NOMO-1 treated with DMSO at 0.1 percent for 48 hours (cell line): ENCODE measurements at regions not wholly inside any gene's neighbourhood (a gene's known extent, or its start where the extent isn't known, plus 50 kb on each side); places are given as distances from the start of the nearest gene placed in this dataset.

Experiments
- DNase-seq: peaks from one replicate; lab custom pipeline; 2025; ENCODE audit not compliant: unreplicated experiment; lab: John Stamatoyannopoulos, UW

DNA sequence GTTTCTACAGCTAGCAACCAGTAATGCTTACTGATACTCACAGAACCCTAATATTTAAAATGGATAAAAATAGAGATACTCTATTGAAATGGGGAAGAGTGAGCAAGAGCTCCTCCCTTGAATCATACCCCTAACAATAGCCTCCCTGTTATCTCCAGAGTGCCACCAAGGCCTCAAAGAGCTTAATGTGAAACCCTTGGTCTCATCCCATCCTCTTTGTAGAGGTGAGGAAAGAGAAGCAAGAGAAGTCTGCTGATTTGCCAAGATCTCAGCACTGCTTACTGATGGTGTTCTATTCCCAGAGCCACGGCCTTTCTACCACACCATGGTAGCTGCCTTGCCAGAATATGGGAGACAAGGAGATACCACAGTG is 463.4 kb upstream of the PROK2 start:
- no peak for DNase-seq

GRCh38 chr3:72247645-72248388 is 462.9 kb upstream of the PROK2 start:
- no peak for DNase-seq

DNA sequence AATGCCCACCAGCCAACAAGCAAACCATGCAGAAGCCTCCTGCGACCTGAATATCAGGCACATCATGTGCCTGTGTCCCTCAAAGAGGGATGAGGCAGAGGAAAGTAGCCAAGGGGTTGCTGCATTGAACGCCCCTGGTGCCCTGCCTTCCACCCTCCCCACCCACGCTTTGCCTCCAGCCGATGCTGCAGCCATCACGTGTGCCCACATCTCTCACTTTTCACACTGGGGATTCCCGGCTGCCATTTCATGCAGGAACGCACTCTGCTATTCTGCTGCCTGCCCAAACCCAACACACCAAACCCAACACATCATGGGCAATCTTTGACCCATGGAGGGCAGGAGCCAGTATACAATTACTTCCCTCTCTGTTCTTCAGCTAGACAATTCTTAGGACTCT is 462.2 kb upstream of the PROK2 start:
- no peak for DNase-seq

GRCh38 chr3:72246685-72247084 is 461.7 kb upstream of the PROK2 start:
- DNase-seq, result no peak

- no peak for DNase-seq
These were observed 460.3 kb upstream of the PROK2 start for GRCh38 chr3:72245183-72245811.

DNA sequence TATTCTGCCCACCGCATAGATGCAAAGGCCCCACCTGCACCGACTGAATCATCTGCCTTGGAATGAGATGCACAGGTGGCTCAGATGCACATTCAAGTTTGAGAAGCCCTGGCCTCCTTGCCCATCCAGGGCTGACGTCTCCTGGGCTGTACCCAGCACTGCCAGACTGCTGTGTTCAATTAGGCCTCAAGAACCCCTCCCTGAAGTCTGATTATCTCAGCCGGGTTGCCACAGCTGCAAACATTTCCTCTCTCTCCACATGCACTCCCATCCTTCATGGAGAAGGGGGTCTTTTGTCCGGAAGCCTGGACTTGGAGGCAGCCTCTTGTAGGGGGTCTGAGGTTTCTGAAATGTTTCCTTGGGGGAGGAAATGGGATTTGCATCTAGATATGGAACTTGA is 459.4 kb upstream of the PROK2 start:
- DNase-seq, result no peak

GRCh38 chr3:72242326-72242725 is 457.4 kb upstream of the PROK2 start:
- no peak for DNase-seq

DNA sequence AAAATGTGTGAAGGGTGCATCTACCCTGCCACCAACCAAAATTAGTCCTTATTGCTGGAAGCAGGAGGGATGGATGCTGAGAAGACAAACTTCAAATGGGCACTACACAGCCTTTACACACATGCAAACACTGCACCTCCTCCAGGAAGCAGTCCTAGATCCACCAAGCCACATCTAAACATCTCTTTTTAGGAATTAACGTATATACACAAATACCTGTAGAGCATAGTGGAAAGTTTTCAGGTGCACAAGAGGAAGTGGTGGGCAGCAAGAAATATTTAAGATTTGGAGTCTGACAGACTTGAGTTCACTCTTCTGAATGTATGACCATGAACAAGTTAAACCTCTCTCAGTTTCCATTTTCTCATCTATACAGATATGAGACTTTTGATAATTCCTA is 456.6 kb upstream of the PROK2 start:
- no peak for DNase-seq

GRCh38 chr3:72240531-72240930 is 455.6 kb upstream of the PROK2 start:
- no peak for DNase-seq

DNA sequence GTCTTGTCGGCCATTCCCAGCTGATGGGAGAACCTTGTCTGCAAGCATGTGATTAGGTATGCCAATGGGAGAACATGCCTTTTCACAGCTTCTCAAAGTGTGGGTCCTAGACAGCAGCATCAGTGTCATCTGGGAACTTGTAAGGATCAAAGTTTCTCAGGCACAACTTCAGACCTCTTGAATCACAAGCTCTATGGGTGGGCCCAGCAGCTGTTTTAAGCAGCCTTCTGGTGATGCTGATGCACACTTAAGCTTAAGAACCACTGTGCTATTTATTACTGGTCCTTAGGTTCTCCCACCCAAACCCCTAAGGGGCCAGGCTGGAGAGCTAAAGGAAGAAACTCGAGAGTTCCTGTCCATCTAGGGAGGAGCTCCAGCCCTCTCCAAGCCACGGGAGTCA is 453.9 kb upstream of the PROK2 start:
- DNase-seq, result no peak

GRCh38 chr3:72238010-72238691 is 453.2 kb upstream of the PROK2 start:
- DNase-seq, result no peak

GRCh38 chr3:72237679-72238009 is 452.7 kb upstream of the PROK2 start:
- DNase-seq, result no peak

- no peak for DNase-seq
These were observed 449.4 kb upstream of the PROK2 start for GRCh38 chr3:72234391-72234790.

DNA sequence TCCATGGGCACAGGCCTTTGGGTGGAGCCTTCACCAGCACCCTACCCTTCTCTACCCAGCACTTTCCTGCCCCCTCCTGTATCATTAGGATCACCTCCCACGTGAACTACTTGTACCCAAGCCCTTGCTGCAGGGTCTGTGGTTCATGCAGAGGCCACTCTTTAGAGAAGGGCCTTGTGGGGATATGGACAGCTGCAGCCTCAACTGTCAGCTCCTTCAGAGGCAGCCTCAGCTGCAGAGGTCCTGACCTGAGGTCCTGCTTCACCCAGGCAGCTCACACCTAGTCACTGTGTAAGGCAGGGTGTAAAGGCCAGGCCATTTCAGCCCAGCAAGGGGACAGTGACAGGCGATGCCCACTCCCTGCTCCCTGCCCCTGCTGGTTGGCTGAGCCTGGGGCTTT is 448.6 kb upstream of the PROK2 start:
- DNase-seq, result no peak

- no peak for DNase-seq
These were observed 447.8 kb upstream of the PROK2 start for GRCh38 chr3:72232777-72233176.

- DNase-seq, result no peak
These were observed 447.4 kb upstream of the PROK2 start for GRCh38 chr3:72232331-72232730.

DNA sequence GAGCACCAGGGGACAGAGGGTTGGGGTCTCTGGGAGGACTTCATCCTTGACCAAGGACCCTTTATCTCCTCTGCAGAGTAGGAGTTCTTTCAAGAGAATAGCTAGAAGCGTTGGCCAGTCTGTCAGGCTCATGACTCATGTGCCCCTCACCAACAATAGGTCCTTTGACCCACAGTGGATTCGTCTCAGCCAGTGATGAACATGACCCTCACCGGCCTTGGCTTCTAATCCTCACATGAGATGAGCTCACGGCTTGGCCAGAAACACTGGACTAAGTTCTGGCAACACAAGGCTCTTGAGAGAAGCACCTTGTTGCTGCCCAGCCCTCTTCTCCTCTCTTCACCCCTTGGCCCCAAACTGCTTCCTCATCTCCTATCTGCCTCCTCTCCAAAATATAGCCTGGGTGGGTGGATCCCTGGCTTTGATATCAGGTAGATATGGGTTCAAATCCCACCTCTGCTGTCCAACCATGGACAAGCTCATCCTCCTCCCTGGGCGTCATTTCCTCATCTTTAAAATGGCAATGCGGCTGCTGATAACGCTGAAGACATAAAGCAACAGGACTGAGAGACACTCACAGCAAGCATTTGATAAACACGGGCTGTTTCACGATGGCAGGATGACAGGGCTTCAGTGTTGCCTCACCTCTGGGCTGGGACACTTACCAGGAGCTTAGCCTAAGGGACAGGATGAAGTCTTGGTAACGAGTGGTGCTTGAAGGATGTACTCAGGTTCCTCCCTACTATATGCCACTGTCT is 446.7 kb upstream of the PROK2 start:
- DNase-seq, result no peak

DNA sequence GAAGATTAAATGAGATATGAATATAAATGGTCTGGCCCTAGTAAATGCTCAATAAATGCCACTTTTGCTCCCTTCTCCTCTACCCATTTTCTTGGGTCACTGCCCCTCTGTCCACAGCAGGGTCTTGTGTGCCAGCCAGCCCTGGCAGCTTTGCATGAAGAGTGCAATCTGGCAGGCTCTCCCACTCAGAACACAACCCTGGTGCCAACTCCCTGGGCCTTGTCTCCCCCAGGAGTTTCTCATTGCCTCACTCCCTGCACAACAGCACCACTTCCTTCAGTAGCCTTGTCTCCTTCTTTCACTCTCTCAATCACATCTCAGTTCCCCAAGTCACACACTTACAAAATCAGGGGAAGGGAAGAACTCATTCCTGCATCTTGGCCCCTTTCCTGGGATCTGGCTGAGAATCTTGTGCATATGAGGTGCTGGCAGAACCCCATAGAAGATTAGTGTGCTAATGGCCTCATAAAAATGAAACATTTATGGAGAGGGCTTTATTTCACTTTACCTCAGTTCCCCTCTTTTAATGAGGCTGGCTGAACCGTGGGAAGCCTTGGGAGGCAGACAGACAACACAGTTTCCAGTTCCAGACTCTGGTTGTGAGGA is 445.9 kb upstream of the PROK2 start:
- DNase-seq, result no peak

- no peak for DNase-seq
These were observed 445.0 kb upstream of the PROK2 start for GRCh38 chr3:72229952-72230351.

DNA sequence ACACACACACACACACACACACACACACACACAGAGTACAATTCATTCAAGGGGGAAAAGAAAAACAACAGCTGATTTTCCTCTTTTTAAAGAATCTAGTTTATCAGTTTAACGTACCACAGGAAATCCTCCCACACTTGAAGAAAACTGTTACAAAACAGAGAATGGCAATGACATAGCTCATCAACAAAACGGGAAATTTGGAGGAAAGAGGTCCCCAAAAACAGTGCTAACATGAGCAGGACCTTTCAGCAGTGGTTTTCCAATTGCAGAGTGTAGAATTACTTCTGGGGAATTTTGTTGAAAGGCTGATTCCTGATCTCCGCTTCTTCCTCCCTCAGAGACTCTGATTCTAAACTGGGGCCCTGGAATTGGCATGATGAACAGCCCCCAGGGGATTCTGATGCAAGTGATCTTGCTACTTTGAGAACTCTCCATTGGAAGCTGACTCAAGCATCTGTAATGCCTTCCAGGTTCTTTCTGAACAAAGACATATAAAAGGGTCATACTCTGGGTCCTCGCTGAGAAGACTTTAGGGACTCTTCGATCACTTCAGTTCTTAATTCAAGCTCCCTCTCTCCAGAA is 442.6 kb upstream of the PROK2 start:
- DNase-seq, result no peak
